GM08714 (cell line): ENCODE measurements at regions not wholly inside any gene's neighbourhood (a gene's known extent, or its start where the extent isn't known, plus 50 kb on each side); places are given as distances from the start of the nearest gene placed in this dataset.
"Not testable (repeated sequence)": the region's sequence is repeated elsewhere in the genome, so short reads cannot be mapped to it uniquely, and the experiment has no call there.

Experiments used
- H3K4me3 ChIP-seq: fragments of 200-500 bp; sonication (Bioruptor generic); 2 replicates; pipeline ENCODE4 v1.5.1; 2014; ENCODE audit warnings: mild to moderate bottlenecking, low read length, inconsistent platforms
- ZNF274 ChIP-seq: IDR thresholded peaks from 2 replicates; pipeline ENCODE4 v1.6.1; 2012; ENCODE audit warnings: mild to moderate bottlenecking, low read depth, low read length

GRCh38 chr21:28588997-28589396 is 403.7 kb downstream of the LTN1 start:
- TF ChIP-seq ZNF274 = no peak
- no peak overlapping the region for H3K4me3 ChIP-seq

GRCh38 chr21:28587748-28588147 is 404.9 kb downstream of the LTN1 start:
- no peak overlapping the region for H3K4me3 ChIP-seq
- no peak for TF ChIP-seq ZNF274

GRCh38 chr21:28581976-28582375 is 410.7 kb downstream of the LTN1 start:
- H3K4me3 ChIP-seq = no peak overlapping the region
- no peak for TF ChIP-seq ZNF274

GRCh38 chr21:28581311-28581731 is 411.4 kb downstream of the LTN1 start:
- not testable (repeated sequence) for H3K4me3 ChIP-seq

GRCh38 chr21:28580585-28580984 is 412.1 kb downstream of the LTN1 start:
- no peak overlapping the region for H3K4me3 ChIP-seq
- no peak for TF ChIP-seq ZNF274

GRCh38 chr21:28579986-28580550 is 412.6 kb downstream of the LTN1 start:
- no peak overlapping the region for H3K4me3 ChIP-seq
- TF ChIP-seq ZNF274 = no peak

- H3K4me3 ChIP-seq = no peak overlapping the region
- TF ChIP-seq ZNF274 = no peak
Observed at GRCh38 chr21:28568692-28569091, 424.0 kb downstream of the LTN1 start.

GRCh38 chr21:28563933-28564332 is 428.7 kb downstream of the LTN1 start:
- not testable (repeated sequence) for H3K4me3 ChIP-seq

- no peak overlapping the region for H3K4me3 ChIP-seq
- TF ChIP-seq ZNF274 = no peak
Observed at GRCh38 chr21:28561772-28562171, 430.9 kb downstream of the LTN1 start.

- no peak overlapping the region for H3K4me3 ChIP-seq
- no peak for TF ChIP-seq ZNF274
Observed at GRCh38 chr21:28554660-28555475, 437.8 kb downstream of the LTN1 start.

GRCh38 chr21:28550057-28550825 is 442.4 kb downstream of the LTN1 start:
- H3K4me3 ChIP-seq = no peak overlapping the region

GRCh38 chr21:28548291-28548690 is 444.4 kb downstream of the LTN1 start:
- no peak overlapping the region for H3K4me3 ChIP-seq
- no peak for TF ChIP-seq ZNF274

More at GRCh38 chr21:28550057-28550825, 442.4 kb downstream of the LTN1 start:
- no peak for TF ChIP-seq ZNF274

GRCh38 chr21:28547766-28548165 is 444.9 kb downstream of the LTN1 start:
- no peak for TF ChIP-seq ZNF274
- no peak overlapping the region for H3K4me3 ChIP-seq

- TF ChIP-seq ZNF274 = no peak
- H3K4me3 ChIP-seq = no peak overlapping the region
Observed at GRCh38 chr21:28543975-28544374, 448.7 kb downstream of the LTN1 start.
